ENCODE measurements at regions not wholly inside any gene's neighbourhood (a gene's known extent, or its start where the extent isn't known, plus 50 kb on each side); places are given as distances from the start of the nearest gene placed in this dataset.
"Not testable (repeated sequence)": the region's sequence is repeated elsewhere in the genome, so short reads cannot be mapped to it uniquely, and the experiment has no call there.

DNA sequence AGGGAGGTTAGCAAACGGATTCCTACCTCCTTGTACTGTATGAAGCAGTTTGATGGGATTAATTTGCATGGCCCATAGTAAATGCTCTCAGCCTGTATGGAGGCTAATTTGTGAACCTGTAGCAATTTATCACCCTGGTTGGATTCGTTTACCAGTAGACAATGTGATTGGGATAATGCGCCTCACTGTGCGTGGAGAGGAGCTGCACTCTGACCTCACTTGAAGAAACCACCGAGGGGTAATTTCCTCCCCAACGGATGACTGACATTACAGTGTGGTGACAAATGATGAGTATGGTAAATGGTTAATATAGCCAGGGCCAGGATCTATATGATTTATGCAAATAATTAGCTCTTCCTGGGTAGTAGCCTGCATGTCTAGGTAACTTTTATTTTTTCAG, 479.1 kb upstream of the RBFOX1 start:
- no peak for DNase-seq (ENCODE audit: low spot score)

DNA sequence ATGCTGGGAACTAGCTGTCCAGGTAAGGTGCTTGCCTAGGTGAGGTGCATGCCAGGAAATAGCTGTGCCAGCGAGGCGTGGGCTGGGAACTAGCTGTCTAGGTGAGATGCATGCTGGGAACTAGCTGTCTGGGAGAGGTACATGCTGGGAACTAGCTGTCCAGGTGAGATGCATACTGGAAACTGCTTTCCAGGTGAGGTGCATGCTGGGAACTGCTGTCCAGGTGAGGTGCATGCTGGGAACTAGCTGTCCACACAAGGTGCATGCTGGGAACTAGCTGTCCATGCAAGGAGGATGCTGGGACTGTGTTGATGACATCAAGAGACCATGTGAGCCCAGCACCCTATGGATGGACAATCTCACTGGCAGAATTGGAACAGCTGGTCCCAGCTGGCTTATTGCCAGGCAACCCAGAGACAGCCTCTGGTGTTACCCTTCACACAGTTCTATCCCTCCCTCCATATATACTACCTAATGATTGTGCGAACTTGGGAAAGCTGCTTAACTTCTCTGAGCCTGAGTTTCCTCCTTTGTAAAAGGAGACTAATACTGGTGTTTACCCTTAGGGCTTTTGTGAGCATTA, 479.9 kb upstream of the RBFOX1 start:
- DNase-seq (ENCODE audit: low spot score) = no peak

GRCh38 chr16:6846452-6846851, 486.2 kb upstream of the RBFOX1 start:
- no peak for DNase-seq (ENCODE audit: low spot score)

- DNase-seq (ENCODE audit: low spot score) = no peak
Measured at GRCh38 chr16:6841392-6841791, 491.3 kb upstream of the RBFOX1 start.

GRCh38 chr16:6837722-6838121, 494.9 kb upstream of the RBFOX1 start:
- DNase-seq (ENCODE audit: low spot score) = no peak

- DNase-seq (ENCODE audit: low spot score) = no peak
Measured at GRCh38 chr16:6836766-6837165, 495.9 kb upstream of the RBFOX1 start.

GRCh38 chr16:6835941-6836340, 496.7 kb upstream of the RBFOX1 start:
- DNase-seq (ENCODE audit: low spot score) = no peak

DNA sequence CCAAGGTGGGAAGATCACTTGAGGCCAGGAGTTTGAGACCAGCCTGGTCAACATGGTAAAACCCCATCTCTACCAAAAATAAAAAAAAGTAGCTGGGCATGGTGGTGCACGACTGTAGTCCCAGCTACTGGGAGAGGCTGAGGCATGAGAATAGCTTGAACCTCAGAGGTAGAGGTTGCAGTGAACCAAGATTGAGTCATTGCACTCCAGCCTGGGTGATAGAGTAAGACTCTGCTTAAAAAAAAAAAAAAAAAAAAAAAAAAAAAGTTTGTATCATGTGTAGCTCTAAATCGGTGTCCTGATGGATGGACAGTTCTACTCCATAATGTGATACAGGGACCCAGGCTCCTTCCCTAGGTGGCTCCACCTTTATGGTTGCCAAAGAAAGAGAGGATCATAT, 497.1 kb upstream of the RBFOX1 start:
- DNase-seq (ENCODE audit: low spot score) = no peak

- no peak for DNase-seq (ENCODE audit: low spot score)
Measured at GRCh38 chr16:6828690-6829089, 504.0 kb upstream of the RBFOX1 start.

- no peak for DNase-seq (ENCODE audit: low spot score)
Measured at GRCh38 chr16:6827931-6828330, 504.7 kb upstream of the RBFOX1 start.

DNA sequence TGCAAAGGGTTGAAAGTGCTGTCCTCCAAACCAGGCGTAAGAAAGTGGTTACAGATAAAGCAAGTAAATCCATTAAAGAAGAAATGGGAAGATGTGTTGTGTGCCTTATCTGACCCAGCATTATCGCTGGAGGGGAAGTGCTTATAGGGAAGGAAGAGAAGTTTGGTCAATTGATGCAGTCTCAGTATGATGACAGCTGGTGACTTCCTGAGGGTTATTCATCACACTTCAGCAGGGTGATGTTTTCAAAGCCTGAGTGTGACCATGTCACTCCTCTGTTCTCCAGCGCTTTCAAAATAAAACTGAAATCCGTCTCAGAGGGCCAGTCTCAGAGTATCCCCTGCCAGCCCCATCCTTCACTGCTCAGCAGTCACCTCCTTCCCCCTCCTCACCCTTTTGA, 505.4 kb upstream of the RBFOX1 start:
- DNase-seq (ENCODE audit: low spot score) = no peak

DNA sequence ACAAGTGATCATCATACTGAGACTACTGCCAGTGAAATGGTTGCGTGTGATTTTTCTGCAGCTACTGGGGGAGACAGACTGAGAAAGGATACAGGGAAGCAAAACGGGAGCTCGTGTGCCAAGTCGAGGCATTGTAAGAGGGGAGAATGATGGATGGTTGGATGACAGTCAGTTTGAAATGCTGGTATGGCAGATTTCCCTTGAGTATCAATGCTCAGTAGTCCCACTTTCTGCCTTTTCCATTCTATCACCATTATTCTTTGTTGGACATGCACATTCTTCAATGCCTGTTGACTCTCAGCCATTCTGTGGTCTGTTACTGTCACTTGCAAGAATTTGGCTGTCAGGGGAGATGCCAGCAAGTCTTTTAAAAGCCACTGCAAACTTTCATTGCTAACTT, 510.6 kb upstream of the RBFOX1 start:
- DNase-seq (ENCODE audit: low spot score) = no peak

DNA sequence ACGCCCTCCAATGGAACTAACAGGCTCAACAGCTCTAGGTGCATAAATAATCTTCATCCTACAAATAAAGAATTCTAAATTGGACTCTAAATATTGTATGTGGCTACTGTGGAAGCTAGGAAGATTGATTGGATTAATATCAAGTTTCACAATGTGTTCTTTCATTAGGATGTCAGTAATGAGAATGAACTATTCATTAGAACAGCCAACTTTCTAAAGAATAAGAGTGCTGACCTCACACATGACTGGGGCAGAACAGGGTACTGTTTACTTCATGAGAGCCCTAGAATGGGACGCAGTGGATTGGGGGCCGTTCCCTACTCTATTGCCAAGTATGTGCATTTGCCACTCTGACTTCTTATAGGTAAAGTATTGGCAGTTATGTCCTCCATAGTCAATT, 528.2 kb upstream of the RBFOX1 start:
- no peak for DNase-seq (ENCODE audit: low spot score)

- DNase-seq (ENCODE audit: low spot score) = no peak
Measured at GRCh38 chr16:6803176-6803575, 529.5 kb upstream of the RBFOX1 start.

- no peak for DNase-seq (ENCODE audit: low spot score)
Measured at GRCh38 chr16:6797223-6797622, 535.4 kb upstream of the RBFOX1 start.

GRCh38 chr16:6777624-6778023, 555.0 kb upstream of the RBFOX1 start:
- DNase-seq (ENCODE audit: low spot score) = no peak

DNA sequence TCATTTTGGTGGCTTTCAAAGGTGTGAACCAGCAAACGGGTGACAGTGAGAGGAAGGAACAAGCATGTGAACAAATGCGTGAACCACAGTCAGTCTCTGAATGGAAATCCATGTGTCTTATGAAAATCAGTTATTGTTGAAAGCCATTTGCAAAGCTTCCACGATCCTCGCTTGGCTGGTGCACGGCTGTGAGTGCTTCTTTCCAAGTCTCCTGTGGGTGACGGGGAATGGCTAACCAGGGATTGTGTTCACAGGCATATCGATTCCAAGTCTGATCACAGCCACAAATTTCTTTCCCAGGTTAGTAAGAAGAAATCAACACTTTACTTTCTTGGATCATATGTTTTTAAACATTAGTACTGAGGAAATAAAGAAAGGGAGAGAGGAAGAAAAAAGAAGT, 556.9 kb upstream of the RBFOX1 start:
- no peak for DNase-seq (ENCODE audit: low spot score)

GRCh38 chr16:6771956-6772355, 560.7 kb upstream of the RBFOX1 start:
- no peak for DNase-seq (ENCODE audit: low spot score)

DNA sequence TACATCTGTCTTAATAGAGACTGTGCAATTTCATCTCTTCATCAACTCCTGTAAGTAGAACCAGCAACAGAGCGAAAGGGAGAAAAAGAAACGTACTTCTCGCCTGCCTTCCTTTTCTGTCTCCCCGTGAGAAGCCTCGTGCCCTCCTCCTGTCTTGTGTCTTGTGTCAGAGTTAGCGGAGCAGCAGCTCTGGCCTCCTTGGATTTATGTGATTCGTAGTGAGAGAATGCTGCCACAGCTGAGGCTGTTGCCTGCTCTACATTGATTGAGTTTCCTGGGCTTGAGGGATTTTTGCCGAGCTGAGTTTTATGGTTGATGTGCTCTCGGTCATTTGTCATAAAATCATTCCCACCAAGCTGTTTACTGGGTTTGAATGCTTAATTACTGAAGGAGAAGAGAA, 579.1 kb upstream of the RBFOX1 start:
- no peak for DNase-seq (ENCODE audit: low spot score)

DNA sequence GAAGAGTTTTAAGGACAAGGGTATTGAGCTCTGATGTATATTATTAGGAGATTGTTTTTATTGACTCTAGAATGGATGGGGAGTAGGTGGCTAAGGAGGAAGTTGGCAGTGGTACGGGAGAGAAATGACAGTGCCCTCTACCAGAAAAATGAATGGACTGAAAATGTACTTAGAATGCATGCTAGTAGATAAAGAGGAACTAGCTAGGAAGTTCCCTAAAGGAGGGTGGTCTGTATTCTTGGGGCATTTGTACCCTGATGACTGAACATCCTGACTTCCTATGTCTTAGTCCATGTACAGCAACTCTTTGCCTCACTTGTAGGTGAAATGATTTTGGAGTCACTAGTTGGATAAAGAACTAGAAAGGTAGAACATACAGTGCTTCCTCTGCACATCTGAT, 581.5 kb upstream of the RBFOX1 start:
- no peak for DNase-seq (ENCODE audit: low spot score)

DNA sequence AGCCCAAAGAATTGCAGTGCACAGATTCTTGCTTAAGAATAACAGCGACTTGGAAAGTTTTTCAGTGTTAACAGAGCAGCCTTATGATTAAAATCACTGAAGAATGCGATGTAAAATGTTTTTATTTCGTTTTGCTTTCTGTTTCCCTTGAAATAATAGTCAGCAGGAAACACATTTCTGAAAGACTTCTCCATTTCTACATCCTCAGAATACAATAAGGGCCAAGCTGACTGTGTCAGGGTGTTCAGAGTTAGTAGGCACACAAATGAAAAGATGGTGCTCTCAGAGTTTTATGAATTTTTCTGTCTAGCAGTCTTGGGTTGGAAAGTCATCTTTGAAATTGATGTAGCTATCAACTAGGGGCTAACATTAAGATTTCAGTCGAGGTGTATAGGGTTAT, 582.9 kb upstream of the RBFOX1 start:
- no peak for DNase-seq (ENCODE audit: low spot score)

DNA sequence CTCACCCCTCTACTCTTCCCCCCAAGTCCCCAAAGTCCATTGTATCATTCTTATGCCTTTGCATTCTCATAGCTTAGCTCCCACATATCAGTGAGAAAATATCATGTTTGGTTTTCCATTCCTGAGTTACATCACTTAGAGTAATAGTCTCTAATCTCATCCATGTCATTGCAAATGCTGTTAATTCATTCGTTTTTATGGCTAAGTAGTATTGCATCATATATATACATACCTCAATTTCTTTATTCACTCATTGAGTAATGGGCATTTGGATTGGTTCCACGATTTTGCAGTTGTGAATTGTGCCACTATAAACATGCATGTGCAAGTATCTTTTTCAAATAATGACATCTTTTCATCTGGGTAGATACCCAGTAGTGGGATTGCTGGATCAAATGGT, 596.3 kb upstream of the RBFOX1 start:
- DNase-seq (ENCODE audit: low spot score) = not testable (repeated sequence)

- no peak for DNase-seq (ENCODE audit: low spot score)
Measured at GRCh38 chr16:6735631-6736030, 597.0 kb upstream of the RBFOX1 start.

DNA sequence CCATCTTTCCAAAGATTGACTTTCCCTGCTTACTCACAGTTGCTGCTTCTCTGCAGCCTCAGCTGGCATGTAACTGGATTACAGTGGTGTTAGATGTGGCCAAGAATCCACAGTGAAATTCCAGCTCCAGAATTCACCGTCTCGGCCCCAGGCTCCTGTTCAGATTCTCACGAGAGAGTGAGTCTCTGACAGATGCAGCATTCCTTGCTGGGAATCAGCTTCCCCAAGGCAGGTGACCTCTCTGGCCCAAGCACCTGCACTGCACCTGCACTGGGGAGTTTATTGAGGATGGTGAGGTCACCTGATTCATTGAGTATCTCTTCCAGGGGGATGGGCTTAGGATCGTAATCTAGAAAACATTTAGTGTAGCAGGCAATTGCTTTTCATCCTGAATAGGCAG, 600.5 kb upstream of the RBFOX1 start:
- DNase-seq (ENCODE audit: low spot score) = no peak

DNA sequence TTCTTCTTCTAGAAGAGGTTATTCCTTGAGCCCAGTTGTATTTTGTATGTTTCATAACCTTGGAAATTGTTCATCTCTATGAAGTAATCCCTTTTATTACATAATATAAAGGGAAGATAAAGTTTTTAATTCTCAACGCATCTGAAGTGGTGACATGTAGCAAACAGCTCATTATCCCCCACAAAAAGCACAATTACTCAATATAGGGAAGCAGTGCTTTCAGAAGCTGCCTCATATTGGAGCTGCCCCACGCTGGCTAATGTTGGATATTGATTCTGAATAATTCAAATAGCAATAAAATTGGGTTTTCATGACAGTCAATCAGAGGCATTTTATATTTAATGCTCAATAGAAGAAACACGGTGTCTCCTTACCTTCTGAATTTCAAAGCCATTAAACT, 604.3 kb upstream of the RBFOX1 start:
- no peak for DNase-seq (ENCODE audit: low spot score)
